ENCODE measurements at regions not wholly inside any gene's neighbourhood (a gene's known extent, or its start where the extent isn't known, plus 50 kb on each side); places are given as distances from the start of the nearest gene placed in this dataset.

GRCh38 chr1:73842436-73842835 lies 355.5 kb downstream of the LRRIQ3 start:
- TF ChIP-seq, protein P1, sequence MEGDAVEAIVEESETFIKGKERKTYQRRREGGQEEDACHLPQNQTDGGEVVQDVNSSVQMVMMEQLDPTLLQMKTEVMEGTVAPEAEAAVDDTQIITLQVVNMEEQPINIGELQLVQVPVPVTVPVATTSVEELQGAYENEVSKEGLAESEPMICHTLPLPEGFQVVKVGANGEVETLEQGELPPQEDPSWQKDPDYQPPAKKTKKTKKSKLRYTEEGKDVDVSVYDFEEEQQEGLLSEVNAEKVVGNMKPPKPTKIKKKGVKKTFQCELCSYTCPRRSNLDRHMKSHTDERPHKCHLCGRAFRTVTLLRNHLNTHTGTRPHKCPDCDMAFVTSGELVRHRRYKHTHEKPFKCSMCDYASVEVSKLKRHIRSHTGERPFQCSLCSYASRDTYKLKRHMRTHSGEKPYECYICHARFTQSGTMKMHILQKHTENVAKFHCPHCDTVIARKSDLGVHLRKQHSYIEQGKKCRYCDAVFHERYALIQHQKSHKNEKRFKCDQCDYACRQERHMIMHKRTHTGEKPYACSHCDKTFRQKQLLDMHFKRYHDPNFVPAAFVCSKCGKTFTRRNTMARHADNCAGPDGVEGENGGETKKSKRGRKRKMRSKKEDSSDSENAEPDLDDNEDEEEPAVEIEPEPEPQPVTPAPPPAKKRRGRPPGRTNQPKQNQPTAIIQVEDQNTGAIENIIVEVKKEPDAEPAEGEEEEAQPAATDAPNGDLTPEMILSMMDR (IDR thresholded peaks at IDR 0.05), result no peak
- TF ChIP-seq POLR2A (IDR thresholded peaks at IDR 0.05), result no peak

All from testis (tissue), 2 donors.